CD4-positive, alpha-beta T cell treated with Interleukin-21 for 1 hour (primary cell): ENCODE measurements at regions not wholly inside any gene's neighbourhood (a gene's known extent, or its start where the extent isn't known, plus 50 kb on each side); places are given as distances from the start of the nearest gene placed in this dataset.
"Not testable (repeated sequence)": the region's sequence is repeated elsewhere in the genome, so short reads cannot be mapped to it uniquely, and the experiment has no call there.

Source experiments
- DNase-seq: peaks from one replicate; pipeline ENCODE4 v3.0.0-alpha.2; 2020

DNA sequence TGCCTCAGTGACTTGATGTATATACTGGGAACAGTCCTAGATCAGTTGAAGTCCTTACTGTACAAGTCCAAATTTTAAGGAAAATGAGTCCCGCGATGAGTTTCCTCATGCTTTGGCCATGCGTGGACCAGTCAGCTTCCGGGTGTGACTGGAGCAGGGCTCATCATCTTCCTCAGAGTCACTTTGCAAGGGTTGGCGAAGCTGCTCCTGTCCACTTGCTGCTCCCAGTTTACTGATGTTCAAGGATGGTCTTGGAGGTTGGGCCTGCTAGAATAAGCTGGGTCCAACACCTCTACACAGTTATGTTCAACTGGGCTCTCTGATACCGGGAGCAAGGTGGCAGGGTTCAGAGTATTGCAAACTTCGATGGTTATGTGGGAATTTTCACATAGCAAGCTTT lies 66.2 kb upstream of the PRMT8 start:
- DNase-seq, result not testable (repeated sequence)

GRCh38 chr12:3427956-3428355 lies 63.0 kb upstream of the PRMT8 start:
- DNase-seq, result no peak

DNA sequence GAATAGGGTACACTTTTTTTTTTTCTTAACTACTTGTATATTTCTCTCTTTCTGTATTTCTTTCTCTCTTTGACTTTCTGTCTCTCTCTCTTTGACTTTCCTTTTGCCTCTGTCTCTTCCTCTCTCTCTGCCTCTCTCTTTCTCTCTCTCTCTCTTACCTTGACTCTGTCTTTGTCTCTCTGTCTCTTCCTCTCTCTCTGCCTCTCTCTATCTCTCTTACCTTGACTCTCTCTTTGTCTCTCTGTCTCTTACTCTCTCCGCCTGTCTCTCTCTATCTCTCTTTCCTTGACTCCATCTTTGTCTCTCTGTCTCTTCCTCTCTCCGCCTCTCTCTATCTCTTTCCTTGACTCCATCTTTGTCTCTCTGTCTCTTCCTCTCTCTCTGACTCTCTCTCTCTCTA lies 62.4 kb upstream of the PRMT8 start:
- DNase-seq, result no peak

GRCh38 chr12:3429523-3429922 lies 61.5 kb upstream of the PRMT8 start:
- not testable (repeated sequence) for DNase-seq

- no peak for DNase-seq
Observed at GRCh38 chr12:3431686-3432085, 59.3 kb upstream of the PRMT8 start.

DNA sequence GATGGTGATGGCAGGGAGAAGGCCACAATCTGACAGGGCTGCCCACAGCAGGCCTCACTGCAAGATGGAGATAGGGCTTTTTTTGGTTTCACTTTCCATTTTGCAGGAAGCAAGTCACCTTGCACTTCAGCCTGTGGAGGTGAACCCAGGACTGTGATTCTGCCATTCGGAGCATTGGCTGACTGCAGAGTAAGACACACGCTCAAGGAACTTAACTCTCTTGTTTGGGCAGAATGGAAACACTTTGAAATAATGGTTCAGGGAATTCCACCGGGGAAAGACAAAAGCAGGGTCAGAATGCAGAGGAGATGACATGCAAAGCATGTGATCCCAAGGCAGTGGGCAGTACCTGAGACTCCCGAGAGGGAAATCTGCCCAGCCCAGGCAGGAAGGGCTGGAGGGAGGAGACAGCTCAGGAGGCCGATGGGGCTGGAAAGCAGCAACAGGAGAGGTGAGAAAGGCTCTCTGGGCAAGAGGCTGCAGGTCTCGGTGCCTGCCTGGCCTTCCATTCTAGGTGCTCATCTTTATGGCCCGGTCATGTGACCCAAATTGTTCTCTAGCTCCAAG lies 58.7 kb upstream of the PRMT8 start:
- DNase-seq, result peak; percentile 5

DNA sequence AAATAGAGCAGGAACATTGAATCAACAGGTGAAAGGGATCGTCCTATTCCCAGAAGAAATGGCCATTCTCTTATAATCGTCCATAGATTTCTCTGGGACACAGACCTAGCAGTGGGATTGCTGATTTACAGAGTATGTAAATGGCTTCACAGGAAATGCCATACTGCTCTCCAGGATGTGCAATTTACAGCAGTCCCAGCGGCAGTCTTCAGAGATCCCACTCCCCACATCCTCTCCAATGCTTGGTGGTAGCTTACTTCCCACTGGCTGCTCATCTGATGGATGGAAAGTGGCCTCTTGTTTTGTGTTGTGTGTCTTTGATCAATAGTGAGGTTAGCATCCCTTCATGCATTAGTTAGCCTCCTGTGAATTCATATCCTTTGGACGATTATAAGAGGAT lies 58.1 kb upstream of the PRMT8 start:
- no peak for DNase-seq

DNA sequence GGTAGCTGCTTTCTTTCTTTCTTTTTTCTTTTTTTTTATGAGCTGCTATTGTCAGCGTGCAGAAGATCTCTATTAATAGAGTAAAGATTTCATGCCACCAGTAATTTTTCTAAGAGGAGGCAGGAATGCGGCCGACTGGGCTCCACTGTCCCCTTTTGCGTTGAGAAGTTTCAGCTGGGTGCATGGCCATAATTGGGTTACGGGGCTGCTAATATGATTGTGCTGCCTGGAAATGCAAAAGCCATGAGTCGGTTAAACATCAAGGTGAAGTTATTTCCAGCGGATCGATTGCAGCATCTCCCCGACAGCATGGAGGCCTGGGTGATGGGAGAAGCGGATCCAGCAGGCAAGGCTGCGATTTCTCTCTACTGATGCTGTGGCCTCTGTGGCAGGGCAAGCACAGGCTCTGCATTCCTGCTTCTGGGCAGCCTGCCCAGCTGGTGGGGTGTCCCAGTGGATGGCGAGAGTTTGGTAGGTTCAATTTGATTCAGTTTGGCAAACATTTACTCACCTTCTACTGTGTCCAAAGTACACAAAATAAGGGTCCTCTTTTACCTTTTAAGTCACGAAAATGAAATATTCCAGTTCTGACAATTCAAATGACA lies 54.4 kb upstream of the PRMT8 start:
- no peak for DNase-seq

- DNase-seq, result no peak
Observed at GRCh38 chr12:3437986-3438385, 53.0 kb upstream of the PRMT8 start.

GRCh38 chr12:3438401-3438800 lies 52.6 kb upstream of the PRMT8 start:
- DNase-seq, result no peak
